SK-N-SH (cell line): ENCODE measurements at regions not wholly inside any gene's neighbourhood (a gene's known extent, or its start where the extent isn't known, plus 50 kb on each side); places are given as distances from the start of the nearest gene placed in this dataset.

Source experiments
- CTCF ChIA-PET: fragments of 300-600, 350-600 bp; formaldehyde crosslinking; extraction: SDS; loops from one replicate; lab custom pipeline; 2021; lab: Yijun Ruan, JAX
- POLR2A ChIA-PET: fragments of 350-600 bp; sonication (Branson Sonifier 250); formaldehyde crosslinking; extraction: SDS; loops from one replicate; lab custom pipeline; 2020; ENCODE audit warnings: antibody characterized with exemption, inconsistent platforms; lab: Yijun Ruan, JAX
- DNase-seq: peaks from one replicate; pipeline ENCODE4 v3.0.0; 2012
- H2AFZ ChIP-seq: fragments of 200-600 bp; sonication (generic); 2 replicates; pipeline ENCODE4 v1.8.1; 2016; ENCODE audit warnings: antibody characterized with exemption, mild to moderate bottlenecking, low read depth
- H3F3A ChIP-seq: fragments of 200-600 bp; sonication (generic); replicated peaks from 2 replicates; pipeline ENCODE3; 2016; ENCODE audit warnings: antibody characterized with exemption, mild to moderate bottlenecking; ENCODE audit not compliant: insufficient read depth
- H3K27ac ChIP-seq, 2 experiments: fragments of 200-500 bp in 1 of 2; fragments of 200-600 bp in 1 of 2; sonication (Bioruptor generic) in 1 of 2; sonication (generic), shearing (Covaris generic) in 1 of 2; 2 replicates each; pipeline versions ENCODE4 v1.5.1 to v1.6.1; 2014 to 2016; ENCODE audit warnings: low read depth in 2 of 2, inconsistent platforms in 1 of 2, low read length in 1 of 2, mild to moderate bottlenecking in 1 of 2, mixed read lengths in 1 of 2
- H3K27me3 ChIP-seq: fragments of 200-600 bp; sonication (generic), shearing (Covaris generic); 2 replicates; pipeline ENCODE4 v1.6.1; 2016; ENCODE audit warnings: mixed run types; ENCODE audit not compliant: insufficient read depth
- H3K36me3 ChIP-seq, 2 experiments: fragments of 200-500 bp in 1 of 2; fragments of 200-600 bp in 1 of 2; sonication (Bioruptor generic) in 1 of 2; sonication (generic) in 1 of 2; replicated peaks in 1 of 2; 2 replicates each; pipeline versions ENCODE3 to v1.5.1; 2014 to 2016; ENCODE audit warnings: low read length in 1 of 2, mild to moderate bottlenecking in 1 of 2; ENCODE audit not compliant: insufficient read depth in 2 of 2, control insufficient read depth in 1 of 2
- H3K4me1 ChIP-seq, 2 experiments: fragments of 200-500 bp in 1 of 2; fragments of 200-600 bp in 1 of 2; sonication (Bioruptor generic) in 1 of 2; sonication (generic), shearing (Covaris generic) in 1 of 2; 2 replicates each; pipeline versions ENCODE4 v1.5.1 to v1.6.1; 2014 to 2016; ENCODE audit warnings: low read depth in 1 of 2, low read length in 1 of 2, mixed run types in 1 of 2; ENCODE audit not compliant: insufficient read depth in 2 of 2, control insufficient read depth in 1 of 2
- H3K4me2 ChIP-seq: fragments of 200-600 bp; sonication (generic), shearing (Covaris generic); 2 replicates; pipeline ENCODE4 v1.6.1; 2017; ENCODE audit warnings: mixed run types
- H3K4me3 ChIP-seq, 2 experiments: fragments of 200-500 bp in 1 of 2; fragments of 200-600 bp in 1 of 2; sonication (Bioruptor generic) in 1 of 2; sonication (generic), shearing (Covaris generic) in 1 of 2; 2 replicates each; pipeline versions ENCODE4 v1.5.1 to v1.8.1; 2014 to 2016; ENCODE audit warnings: low read depth in 2 of 2, inconsistent platforms in 1 of 2, low read length in 1 of 2, mild to moderate bottlenecking in 1 of 2, mixed read lengths in 1 of 2, moderate library complexity in 1 of 2
- H3K79me2 ChIP-seq: fragments of 200-600 bp; sonication (generic); 2 replicates; pipeline ENCODE4 v1.8.1; 2017; ENCODE audit warnings: mild to moderate bottlenecking; ENCODE audit not compliant: insufficient read depth
- H3K9ac ChIP-seq: fragments of 200-600 bp; sonication (generic); 2 replicates; pipeline ENCODE4 v1.6.1; 2017; ENCODE audit warnings: mixed run types
- H3K9me2 ChIP-seq: fragments of 200-600 bp; sonication (generic); 2 replicates; pipeline ENCODE4 v1.6.1; 2017; ENCODE audit warnings: mixed run types
- H3K9me3 ChIP-seq: fragments of 200-600 bp; sonication (generic); 2 replicates; pipeline ENCODE4 v1.6.1; 2017; ENCODE audit warnings: mixed run types, mild to moderate bottlenecking, moderate library complexity
- H4K20me1 ChIP-seq: fragments of 200-600 bp; sonication (generic); 2 replicates; pipeline ENCODE4 v1.6.1; 2017; ENCODE audit warnings: mild to moderate bottlenecking, mixed run types; ENCODE audit not compliant: insufficient read depth
- CHD2 ChIP-seq: fragments of 150-350 bp; IDR thresholded peaks from 2 replicates; pipeline ENCODE4 v1.6.1; 2018; ENCODE audit warnings: low read length; ENCODE audit not compliant: partially characterized antibody
- EP300 ChIP-seq, 2 experiments: IDR thresholded peaks; 2 replicates each; pipeline versions ENCODE4 v1.4.0 to v1.6.1; 2012; ENCODE audit warnings: borderline replicate concordance in 1 of 2, low read depth in 1 of 2, low read length in 1 of 2
- FOXJ3 ChIP-seq: sonication (generic); formaldehyde crosslinking; IDR thresholded peaks from 2 replicates; pipeline ENCODE4 v1.5.1; 2020; ENCODE audit warnings: mild to moderate bottlenecking, missing genetic modification reagents
- IRF3 ChIP-seq: fragments of 150-350 bp; IDR thresholded peaks from 2 replicates; pipeline ENCODE4 v1.6.1; 2016; ENCODE audit warnings: mild to moderate bottlenecking, low read depth, low read length
- MXI1 ChIP-seq: IDR thresholded peaks from 2 replicates; pipeline ENCODE4 v1.6.1; 2012; ENCODE audit warnings: mild to moderate bottlenecking, low read depth, low read length, improper control_type of control experiment
- POLR2AphosphoS5 ChIP-seq: IDR thresholded peaks from 2 replicates; pipeline ENCODE4 v1.6.1; 2012; ENCODE audit warnings: low read depth, low read length
- REST ChIP-seq: IDR thresholded peaks from 2 replicates; pipeline ENCODE4 v1.6.1; 2012; ENCODE audit warnings: mild to moderate bottlenecking, low read depth, low read length, moderate library complexity
- TCF12 ChIP-seq: IDR thresholded peaks from 2 replicates; pipeline ENCODE4 v1.4.0; 2012
- USF1 ChIP-seq: IDR thresholded peaks from 2 replicates; pipeline ENCODE4 v1.4.0; 2012; ENCODE audit warnings: low read depth, borderline replicate concordance
- USF2 ChIP-seq: fragments of 150-350 bp; IDR thresholded peaks from 2 replicates; pipeline ENCODE4 v1.6.1; 2017; ENCODE audit warnings: antibody characterized with exemption, low read length, low read depth, borderline replicate concordance
- ZBTB33 ChIP-seq: IDR thresholded peaks from 2 replicates; pipeline ENCODE4 v1.4.0; 2012; ENCODE audit warnings: low read depth, borderline replicate concordance
- WGBS: methylation state at CpG from one replicate; pipeline ENCODE4 v1.1.6; 2017; ENCODE audit warnings: low lambda C conversion rate; 5-methylcytosine and 5-hydroxymethylcytosine counted together

GRCh38 chr20:48366230-48366629, 461.6 kb downstream of the PREX1 start:
- no peak overlapping the region for H3K4me2 ChIP-seq
- H3K36me3 ChIP-seq = no peaks in the 10 kb centered on the region
- no peak overlapping the region for H3K27ac ChIP-seq
- H3F3A ChIP-seq = no peaks in the 10 kb centered on the region
- no peak overlapping the region for H3K9ac ChIP-seq
- no peaks in the 10 kb centered on the region for H3K27me3 ChIP-seq
- no peaks in the 10 kb centered on the region for H3K9me2 ChIP-seq
- WGBS = 87% methylated on average over 3 of the region's 5 CpGs
- H3K4me3 ChIP-seq = no peak overlapping the region
- CTCF ChIA-PET = interaction anchor here (1.0 to 1.9 kb wide), 6 partner anchors 12 to 688 kb away, joined by 3 to 7 read pairs (median 3); no protein-coding TSS in a partner anchor
- TF ChIP-seq USF1 (no peak), IRF3 (no peak), ZBTB33 (no peak), EP300 (IDR thresholded peaks at IDR 0.05; ENCODE audit: borderline replicate concordance in 1 of 2, low read depth in 1 of 2, low read length in 1 of 2) (no peak), USF2 (no peak), TCF12 (no peak), FOXJ3 (CRISPR knock-in tag) (no peak), POLR2AphosphoS5 (no peak), CHD2 (no peak), REST (no peak), MXI1 (no peak)
- TF ChIP-seq, all 33 proteins: peak for 0
- H3K4me1 ChIP-seq = peaks cover 0 to 27% of the 10 kb centered on the region in 2 experiments; a peak in 3 of 4 replicates
- H3K9me3 ChIP-seq = no peaks in the 10 kb centered on the region
- no peak overlapping the region for H2AFZ ChIP-seq
- no peaks in the 10 kb centered on the region for H4K20me1 ChIP-seq
- no peaks in the 10 kb centered on the region for H3K79me2 ChIP-seq
- DNase-seq = no peak
- POLR2A ChIA-PET = no interaction called here
